HG02678 (cell line): ENCODE measurements at regions not wholly inside any gene's neighbourhood (a gene's known extent, or its start where the extent isn't known, plus 50 kb on each side); places are given as distances from the start of the nearest gene placed in this dataset.
"Not testable (repeated sequence)": the region's sequence is repeated elsewhere in the genome, so short reads cannot be mapped to it uniquely, and the experiment has no call there.

Experiments
- ATAC-seq: cut with Tn5 transposase; IDR thresholded peaks from one replicate; pipeline ENCODE4 v1.9.1; 2021; ENCODE audit warnings: mild to moderate bottlenecking, moderate library complexity; ENCODE audit not compliant: unreplicated experiment

- no peak for ATAC-seq
These were observed 220.0 kb upstream of the KCND2 start for GRCh38 chr7:120052884-120053382.

- ATAC-seq, result no peak
These were observed 219.5 kb upstream of the KCND2 start for GRCh38 chr7:120053390-120053961.

GRCh38 chr7:120054376-120055100, 218.4 kb upstream of the KCND2 start:
- no peak for ATAC-seq

GRCh38 chr7:120055300-120055699, 217.7 kb upstream of the KCND2 start:
- ATAC-seq, result no peak

- ATAC-seq, result no peak
These were observed 216.7 kb upstream of the KCND2 start for GRCh38 chr7:120056227-120056626.

- ATAC-seq, result no peak
These were observed 213.3 kb upstream of the KCND2 start for GRCh38 chr7:120059641-120060040.

GRCh38 chr7:120060281-120060680, 212.7 kb upstream of the KCND2 start:
- no peak for ATAC-seq

- ATAC-seq, result no peak
These were observed 212.1 kb upstream of the KCND2 start for GRCh38 chr7:120060875-120061274.

- ATAC-seq, result peak; percentile 90
These were observed 208.4 kb upstream of the KCND2 start for GRCh38 chr7:120064565-120064964.

- not testable (repeated sequence) for ATAC-seq
These were observed 206.1 kb upstream of the KCND2 start for GRCh38 chr7:120066898-120067297.

GRCh38 chr7:120070201-120070600, 202.8 kb upstream of the KCND2 start:
- ATAC-seq, result no peak

- ATAC-seq, result no peak
These were observed 195.2 kb upstream of the KCND2 start for GRCh38 chr7:120077777-120078176.

- ATAC-seq, result no peak
These were observed 194.0 kb upstream of the KCND2 start for GRCh38 chr7:120079022-120079421.

- no peak for ATAC-seq
These were observed 193.3 kb upstream of the KCND2 start for GRCh38 chr7:120079704-120080103.

- ATAC-seq, result not testable (repeated sequence)
These were observed 186.5 kb upstream of the KCND2 start for GRCh38 chr7:120086468-120086867.

- no peak for ATAC-seq
These were observed 183.0 kb upstream of the KCND2 start for GRCh38 chr7:120089968-120090367.

- ATAC-seq, result no peak
These were observed 181.2 kb upstream of the KCND2 start for GRCh38 chr7:120091807-120092206.

- ATAC-seq, result no peak
These were observed 176.0 kb upstream of the KCND2 start for GRCh38 chr7:120097020-120097419.

- ATAC-seq, result no peak
These were observed 175.2 kb upstream of the KCND2 start for GRCh38 chr7:120097774-120098173.

GRCh38 chr7:120108376-120108775, 164.6 kb upstream of the KCND2 start:
- no peak for ATAC-seq

- ATAC-seq, result no peak
These were observed 162.8 kb upstream of the KCND2 start for GRCh38 chr7:120110169-120110568.

GRCh38 chr7:120114626-120115025, 158.3 kb upstream of the KCND2 start:
- ATAC-seq, result no peak

- no peak for ATAC-seq
These were observed 149.4 kb upstream of the KCND2 start for GRCh38 chr7:120123528-120123927.
